AML-193 (cell line): ENCODE measurements at regions not wholly inside any gene's neighbourhood (a gene's known extent, or its start where the extent isn't known, plus 50 kb on each side); places are given as distances from the start of the nearest gene placed in this dataset.
A peak's percentile ranks its signal among the peaks of the same experiment; 100 is the strongest.
"Not testable (repeated sequence)": the region's sequence is repeated elsewhere in the genome, so short reads cannot be mapped to it uniquely, and the experiment has no call there.

Source experiments
- DNase-seq, 2 experiments: peaks; one replicate each; lab custom pipeline; 2025; lab: John Stamatoyannopoulos, UW

- no peak for DNase-seq
Observed at GRCh38 chr22:22168941-22169867, 75.4 kb upstream of the VPREB1 start.

GRCh38 chr22:22168190-22168940, 76.2 kb upstream of the VPREB1 start:
- DNase-seq, result no peak

GRCh38 chr22:22167791-22168189, 76.8 kb upstream of the VPREB1 start:
- no peak for DNase-seq

- DNase-seq, result no peak
Observed at GRCh38 chr22:22166941-22167713, 77.5 kb upstream of the VPREB1 start.

GRCh38 chr22:22165936-22166710, 78.5 kb upstream of the VPREB1 start:
- DNase-seq, result no peak

- no peak for DNase-seq
Observed at GRCh38 chr22:22164541-22165272, 79.9 kb upstream of the VPREB1 start.

GRCh38 chr22:22161924-22162851, 82.4 kb upstream of the VPREB1 start:
- no peak for DNase-seq

GRCh38 chr22:22160768-22161167, 83.8 kb upstream of the VPREB1 start:
- not testable (repeated sequence) for DNase-seq

- DNase-seq, result no peak
Observed at GRCh38 chr22:22159384-22159783, 85.2 kb upstream of the VPREB1 start.

GRCh38 chr22:22158965-22159364, 85.6 kb upstream of the VPREB1 start:
- DNase-seq, result no peak

GRCh38 chr22:22158207-22158816, 86.3 kb upstream of the VPREB1 start:
- no peak for DNase-seq

- no peak for DNase-seq
Observed at GRCh38 chr22:22157348-22157725, 87.2 kb upstream of the VPREB1 start.

- DNase-seq, result peak; percentile 73 to 79
Observed at GRCh38 chr22:22156716-22157347, 87.8 kb upstream of the VPREB1 start.

GRCh38 chr22:22156348-22156715, 88.3 kb upstream of the VPREB1 start:
- no peak for DNase-seq

- no peak for DNase-seq
Observed at GRCh38 chr22:22155607-22156006, 89.0 kb upstream of the VPREB1 start.

GRCh38 chr22:22155146-22155545, 89.4 kb upstream of the VPREB1 start:
- no peak for DNase-seq

GRCh38 chr22:22154040-22154439, 90.5 kb upstream of the VPREB1 start:
- DNase-seq, result peak; percentile 6 to 19

- no peak for DNase-seq
Observed at GRCh38 chr22:22151308-22151707, 93.3 kb upstream of the VPREB1 start.

GRCh38 chr22:22150457-22150856, 94.1 kb upstream of the VPREB1 start:
- no peak for DNase-seq
